Thoracic aorta (tissue), 2 donors: ENCODE measurements at regions not wholly inside any gene's neighbourhood (a gene's known extent, or its start where the extent isn't known, plus 50 kb on each side); places are given as distances from the start of the nearest gene placed in this dataset.

Source experiments
- ATAC-seq: fragments of 150-250 bp; one replicate; pipeline ENCODE4 v1.8.0; 2017; ENCODE audit warnings: low read depth; ENCODE audit not compliant: insufficient number of reproducible peaks, low FRiP score
- DNase-seq: peaks from one replicate; pipeline ENCODE4 v3.0.0-alpha.2; 2020; ENCODE audit warnings: low spot score
- H3K27ac ChIP-seq, 2 donors: fragments of 200-600 bp; sonication (generic); 1 replicate in 1 of 2; 2 replicates in 1 of 2; pipeline ENCODE4 v1.5.1; 2016; ENCODE audit warnings: mild to moderate bottlenecking in 2 of 2, moderate library complexity in 2 of 2
- H3K27me3 ChIP-seq: fragments of 200-600 bp; sonication (generic); replicated peaks from 2 replicates; pipeline ENCODE4 v1.6.0; 2016; ENCODE audit warnings: mild to moderate bottlenecking; ENCODE audit not compliant: insufficient read depth
- H3K36me3 ChIP-seq: fragments of 200-600 bp; sonication (generic); one replicate; pipeline ENCODE4 v1.5.1; 2016
- H3K4me1 ChIP-seq, 2 donors: fragments of 200-600 bp; sonication (generic); 1 replicate in 1 of 2; 2 replicates in 1 of 2; pipeline versions ENCODE4 v1.5.1 to v1.6.0; 2016; ENCODE audit warnings: low read depth in 2 of 2, mild to moderate bottlenecking in 1 of 2; ENCODE audit not compliant: control insufficient read depth in 1 of 2
- H3K4me3 ChIP-seq: fragments of 200-600 bp; sonication (generic); 2 replicates; pipeline ENCODE4 v1.5.1; 2016; ENCODE audit warnings: mild to moderate bottlenecking
- H3K9me3 ChIP-seq: fragments of 200-600 bp; sonication (generic); 2 replicates; pipeline ENCODE4 v1.5.1; 2016
- CTCF ChIP-seq: fragments of 200-600 bp; sonication (generic); IDR thresholded peaks from one replicate; pipeline ENCODE4 v1.5.1; 2019; ENCODE audit warnings: antibody characterized with exemption

GRCh38 chr12:42957136-42957535, 367.6 kb upstream of the PRICKLE1 start:
- Histone ChIP-seq H3K27ac (no peak overlapping the region), H3K4me1 (peaks cover 0 to 6% of the 10 kb centered on the region in 2 donors), H3K27me3 (no peaks in the 10 kb centered on the region), H3K36me3 (no peaks in the 10 kb centered on the region), H3K4me3 (no peak overlapping the region), H3K9me3 (no peaks in the 10 kb centered on the region)
- no peak for TF ChIP-seq CTCF
- ATAC-seq (no peak), DNase-seq (no peak)

DNA sequence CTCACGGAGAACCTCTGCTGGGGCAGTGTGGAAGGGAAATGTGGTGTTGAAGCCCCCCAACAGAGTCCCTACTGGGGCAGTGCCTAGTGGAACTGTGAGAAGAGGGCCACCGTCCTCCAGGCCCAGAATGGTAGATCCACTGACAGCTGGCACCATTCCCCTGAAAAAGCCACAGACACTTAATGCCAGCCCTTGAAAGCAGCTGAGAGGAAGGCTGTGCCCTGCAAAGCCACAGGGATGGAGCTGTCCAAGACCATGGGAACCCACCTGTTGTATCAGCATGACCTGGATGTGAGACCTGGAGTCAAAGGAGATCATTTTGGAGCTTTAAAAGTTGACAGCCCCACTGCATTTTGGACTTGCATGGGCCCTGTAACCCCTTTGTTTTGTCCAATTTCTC, 363.5 kb upstream of the PRICKLE1 start:
- Histone ChIP-seq H3K9me3 (no peaks in the 10 kb centered on the region), H3K27ac (no peak overlapping the region), H3K4me3 (no peak overlapping the region), H3K36me3 (no peaks in the 10 kb centered on the region), H3K4me1 (no peaks in the 10 kb centered on the region), H3K27me3 (no peaks in the 10 kb centered on the region)
- no peak for ATAC-seq
- no peak for DNase-seq
- TF ChIP-seq CTCF = no peak

- ATAC-seq (no peak), DNase-seq (no peak)
- H3K36me3 ChIP-seq = no peaks in the 10 kb centered on the region
- no peaks in the 10 kb centered on the region for H3K4me1 ChIP-seq
- no peak for TF ChIP-seq CTCF
- H3K27me3 ChIP-seq = no peaks in the 10 kb centered on the region
- H3K9me3 ChIP-seq = peaks cover 15% of the 10 kb centered on the region
- H3K27ac ChIP-seq = no peak overlapping the region
- no peak overlapping the region for H3K4me3 ChIP-seq
Observed at GRCh38 chr12:42946871-42947381, 357.4 kb upstream of the PRICKLE1 start.

- H3K27me3 ChIP-seq = no peaks in the 10 kb centered on the region
Observed at GRCh38 chr12:42945927-42946326, 356.4 kb upstream of the PRICKLE1 start.

GRCh38 chr12:42944516-42944915, 355.0 kb upstream of the PRICKLE1 start:
- no peaks in the 10 kb centered on the region for H3K4me1 ChIP-seq
- no peaks in the 10 kb centered on the region for H3K36me3 ChIP-seq
- no peak overlapping the region for H3K4me3 ChIP-seq
- peaks cover 15% of the 10 kb centered on the region for H3K9me3 ChIP-seq
- TF ChIP-seq CTCF = no peak
- ATAC-seq = no peak
- DNase-seq = no peak
- no peaks in the 10 kb centered on the region for H3K27me3 ChIP-seq
- H3K27ac ChIP-seq = no peak overlapping the region

More at GRCh38 chr12:42945927-42946326, 356.4 kb upstream of the PRICKLE1 start:
- DNase-seq (no peak), ATAC-seq (no peak)
- TF ChIP-seq CTCF = no peak
- H3K4me1 ChIP-seq = no peaks in the 10 kb centered on the region
- no peak overlapping the region for H3K27ac ChIP-seq
- H3K4me3 ChIP-seq = no peak overlapping the region
- H3K36me3 ChIP-seq = no peaks in the 10 kb centered on the region
- H3K9me3 ChIP-seq = peaks cover 15% of the 10 kb centered on the region
